SK-N-SH (cell line): ENCODE measurements at regions not wholly inside any gene's neighbourhood (a gene's known extent, or its start where the extent isn't known, plus 50 kb on each side); places are given as distances from the start of the nearest gene placed in this dataset.

Experiments used
- TCF12 ChIP-seq: IDR thresholded peaks from 2 replicates; pipeline ENCODE4 v1.4.0; 2012
- TF ChIP-seq, protein P1 (sequence below): fragments of 150-350 bp; IDR thresholded peaks from 2 replicates; pipeline ENCODE4 v1.6.1; 2017; ENCODE audit warnings: antibody characterized with exemption, low read length, low read depth, borderline replicate concordance
- TF ChIP-seq, protein P2 (sequence below): fragments of 200-600 bp; sonication (generic); IDR thresholded peaks from 2 replicates; pipeline ENCODE4 v1.6.1; 2017; ENCODE audit warnings: antibody characterized with exemption, mild to moderate bottlenecking, moderate library complexity

DNA sequence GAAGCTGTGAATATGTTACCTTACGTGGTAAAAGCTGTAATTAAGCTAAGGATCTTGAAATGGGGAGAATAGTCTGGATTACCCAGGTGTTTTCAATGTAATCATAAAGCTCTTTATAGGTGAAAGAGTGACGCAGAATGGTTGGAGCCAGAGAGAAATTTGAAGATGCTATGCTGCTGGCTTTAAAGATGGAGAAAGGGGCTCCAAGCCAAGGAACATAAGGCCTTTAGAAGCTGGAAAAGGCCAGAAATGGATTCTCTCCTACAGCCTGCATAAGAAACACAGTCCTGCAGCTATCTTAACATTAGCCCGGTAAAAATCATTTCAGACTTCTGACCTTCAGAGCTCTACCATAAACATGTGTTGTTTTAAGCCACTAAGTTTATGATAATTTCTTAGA, 243.3 kb upstream of the VLDLR start:
- no peak for TF ChIP-seq TCF12
- TF ChIP-seq, protein P1, sequence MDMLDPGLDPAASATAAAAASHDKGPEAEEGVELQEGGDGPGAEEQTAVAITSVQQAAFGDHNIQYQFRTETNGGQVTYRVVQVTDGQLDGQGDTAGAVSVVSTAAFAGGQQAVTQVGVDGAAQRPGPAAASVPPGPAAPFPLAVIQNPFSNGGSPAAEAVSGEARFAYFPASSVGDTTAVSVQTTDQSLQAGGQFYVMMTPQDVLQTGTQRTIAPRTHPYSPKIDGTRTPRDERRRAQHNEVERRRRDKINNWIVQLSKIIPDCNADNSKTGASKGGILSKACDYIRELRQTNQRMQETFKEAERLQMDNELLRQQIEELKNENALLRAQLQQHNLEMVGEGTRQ = no peak
- TF ChIP-seq, protein P2, sequence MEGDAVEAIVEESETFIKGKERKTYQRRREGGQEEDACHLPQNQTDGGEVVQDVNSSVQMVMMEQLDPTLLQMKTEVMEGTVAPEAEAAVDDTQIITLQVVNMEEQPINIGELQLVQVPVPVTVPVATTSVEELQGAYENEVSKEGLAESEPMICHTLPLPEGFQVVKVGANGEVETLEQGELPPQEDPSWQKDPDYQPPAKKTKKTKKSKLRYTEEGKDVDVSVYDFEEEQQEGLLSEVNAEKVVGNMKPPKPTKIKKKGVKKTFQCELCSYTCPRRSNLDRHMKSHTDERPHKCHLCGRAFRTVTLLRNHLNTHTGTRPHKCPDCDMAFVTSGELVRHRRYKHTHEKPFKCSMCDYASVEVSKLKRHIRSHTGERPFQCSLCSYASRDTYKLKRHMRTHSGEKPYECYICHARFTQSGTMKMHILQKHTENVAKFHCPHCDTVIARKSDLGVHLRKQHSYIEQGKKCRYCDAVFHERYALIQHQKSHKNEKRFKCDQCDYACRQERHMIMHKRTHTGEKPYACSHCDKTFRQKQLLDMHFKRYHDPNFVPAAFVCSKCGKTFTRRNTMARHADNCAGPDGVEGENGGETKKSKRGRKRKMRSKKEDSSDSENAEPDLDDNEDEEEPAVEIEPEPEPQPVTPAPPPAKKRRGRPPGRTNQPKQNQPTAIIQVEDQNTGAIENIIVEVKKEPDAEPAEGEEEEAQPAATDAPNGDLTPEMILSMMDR = no peak
